ENCODE measurements at regions not wholly inside any gene's neighbourhood (a gene's known extent, or its start where the extent isn't known, plus 50 kb on each side); places are given as distances from the start of the nearest gene placed in this dataset.
A peak's percentile ranks its signal among the peaks of the same experiment; 100 is the strongest.

DNA sequence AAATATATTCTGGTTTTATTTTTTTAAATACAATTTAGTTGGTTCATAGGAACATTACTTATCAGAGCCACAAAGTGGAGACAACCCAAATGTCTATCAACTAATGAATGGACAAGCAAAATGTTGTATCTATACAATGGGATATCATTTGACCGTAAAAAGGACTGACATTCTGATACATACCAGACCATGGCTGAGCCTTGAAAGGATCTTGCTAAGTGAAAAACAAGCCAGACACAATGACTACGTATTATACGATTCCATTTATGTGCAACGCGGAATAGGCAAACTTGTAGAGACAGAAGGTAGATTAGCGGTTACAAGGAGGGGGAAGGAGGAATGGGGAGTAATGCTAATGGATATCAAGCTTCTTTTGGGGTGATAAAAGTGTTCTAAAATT, 621.6 kb downstream of the BNC2 start:
- Mint-ChIP-seq H3K4me1 (ENCODE audit: low read depth) (no peaks in the 10 kb centered on the region), H3K9me3 (ENCODE audit: low read depth) (no peaks in the 10 kb centered on the region), H3K36me3 (peaks cover 3% of the 10 kb centered on the region), H3K27ac (no peak overlapping the region), H3K27me3 (no peaks in the 10 kb centered on the region), H3K4me3 (no peak overlapping the region)

DNA sequence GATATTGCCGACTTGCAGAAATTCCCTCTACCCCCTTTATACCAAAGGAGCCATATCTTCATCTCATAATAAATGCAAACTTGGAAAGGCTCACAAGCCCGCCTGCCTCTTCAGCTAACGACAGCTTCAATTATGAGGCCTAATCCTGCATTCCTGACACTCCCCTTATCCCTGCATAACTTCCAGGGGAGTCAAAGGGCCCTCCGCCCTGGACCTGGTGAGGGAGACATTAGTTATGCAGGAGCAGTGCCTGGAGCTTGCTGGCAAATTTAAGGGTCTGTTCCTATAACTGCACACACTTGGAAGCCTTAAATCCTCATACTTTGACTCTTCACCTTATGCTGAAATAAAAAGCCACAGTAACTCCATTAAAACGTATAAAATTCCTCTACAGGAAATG, 617.9 kb downstream of the BNC2 start:
- H3K36me3 Mint-ChIP-seq: peaks cover 3% of the 10 kb centered on the region
- no peaks in the 10 kb centered on the region for H3K4me1 Mint-ChIP-seq (ENCODE audit: low read depth)
- H3K27me3 Mint-ChIP-seq: no peaks in the 10 kb centered on the region
- H3K27ac Mint-ChIP-seq: no peak overlapping the region
- H3K9me3 Mint-ChIP-seq (ENCODE audit: low read depth): no peaks in the 10 kb centered on the region
- no peak overlapping the region for H3K4me3 Mint-ChIP-seq

DNA sequence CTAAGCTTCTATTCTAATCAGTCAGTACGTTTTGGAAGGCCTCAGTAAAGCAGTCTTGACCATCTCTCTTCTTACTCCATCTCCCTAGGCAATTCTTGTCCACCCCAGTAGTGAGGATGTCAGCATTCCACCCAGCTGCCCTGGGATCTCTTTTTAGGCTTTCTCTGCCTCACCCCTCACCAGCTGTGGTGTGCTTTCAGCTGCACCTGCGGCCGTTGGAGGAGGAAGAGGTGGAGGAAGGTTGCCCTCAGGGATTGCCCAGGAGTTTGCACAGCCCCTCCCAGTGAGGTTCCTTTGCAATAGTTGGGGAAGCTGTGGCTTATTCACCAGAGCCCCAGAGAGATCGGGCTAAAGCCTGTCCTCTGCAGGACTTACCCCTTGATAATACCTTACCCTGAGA, 615.8 kb downstream of the BNC2 start:
- Mint-ChIP-seq H3K4me1 (ENCODE audit: low read depth) (peaks cover 10% of the 10 kb centered on the region), H3K27me3 (no peaks in the 10 kb centered on the region), H3K36me3 (peaks cover 3% of the 10 kb centered on the region), H3K4me3 (no peak overlapping the region), H3K27ac (no peak overlapping the region), H3K9me3 (ENCODE audit: low read depth) (no peaks in the 10 kb centered on the region)

DNA sequence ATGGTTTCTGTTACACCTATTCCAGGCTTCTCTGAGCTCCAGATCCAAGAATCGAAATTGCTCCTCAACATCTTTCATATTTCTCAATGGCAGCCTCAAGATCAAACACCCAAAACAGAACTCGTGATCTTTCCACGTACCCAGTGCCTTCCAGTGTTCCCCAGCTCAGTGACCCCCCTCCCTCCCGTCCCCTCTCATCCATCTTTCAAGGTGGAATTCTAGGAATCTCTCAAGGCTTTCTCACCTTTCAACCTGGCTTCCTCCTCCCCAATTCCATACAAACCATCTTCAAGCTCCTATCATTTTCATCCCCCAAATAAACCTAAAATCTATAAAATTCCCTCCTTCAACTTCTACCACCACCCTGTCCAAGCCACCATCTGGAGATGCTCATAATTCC, 615.3 kb downstream of the BNC2 start:
- Mint-ChIP-seq H3K4me3 (no peak overlapping the region), H3K36me3 (peaks cover 3% of the 10 kb centered on the region), H3K27ac (no peak overlapping the region), H3K9me3 (ENCODE audit: low read depth) (no peaks in the 10 kb centered on the region), H3K4me1 (ENCODE audit: low read depth) (peaks cover 10% of the 10 kb centered on the region), H3K27me3 (no peaks in the 10 kb centered on the region)

DNA sequence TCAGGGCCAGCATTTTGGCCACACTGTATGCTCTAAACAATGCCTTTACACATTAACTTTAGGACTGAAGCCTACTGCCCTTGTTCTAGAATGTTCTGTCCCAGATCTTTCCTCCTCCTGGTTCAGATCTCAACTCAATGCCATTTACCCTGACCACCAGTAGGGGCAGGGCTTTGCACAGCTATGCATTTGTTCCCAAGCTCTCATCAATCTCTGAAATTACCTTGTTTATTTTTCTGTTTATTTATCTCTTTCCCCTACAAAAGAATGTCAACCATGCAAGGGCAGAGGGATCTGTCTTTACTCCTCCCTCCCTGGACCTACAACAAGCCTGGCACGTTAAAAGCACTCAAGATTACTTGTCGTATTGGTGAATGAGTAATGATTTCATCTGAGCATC, 612.9 kb downstream of the BNC2 start:
- H3K4me3 Mint-ChIP-seq: no peak overlapping the region
- no peaks in the 10 kb centered on the region for H3K36me3 Mint-ChIP-seq
- H3K9me3 Mint-ChIP-seq (ENCODE audit: low read depth): no peaks in the 10 kb centered on the region
- H3K4me1 Mint-ChIP-seq (ENCODE audit: low read depth): peaks cover 10% of the 10 kb centered on the region
- H3K27me3 Mint-ChIP-seq: no peaks in the 10 kb centered on the region
- H3K27ac Mint-ChIP-seq: no peak overlapping the region

DNA sequence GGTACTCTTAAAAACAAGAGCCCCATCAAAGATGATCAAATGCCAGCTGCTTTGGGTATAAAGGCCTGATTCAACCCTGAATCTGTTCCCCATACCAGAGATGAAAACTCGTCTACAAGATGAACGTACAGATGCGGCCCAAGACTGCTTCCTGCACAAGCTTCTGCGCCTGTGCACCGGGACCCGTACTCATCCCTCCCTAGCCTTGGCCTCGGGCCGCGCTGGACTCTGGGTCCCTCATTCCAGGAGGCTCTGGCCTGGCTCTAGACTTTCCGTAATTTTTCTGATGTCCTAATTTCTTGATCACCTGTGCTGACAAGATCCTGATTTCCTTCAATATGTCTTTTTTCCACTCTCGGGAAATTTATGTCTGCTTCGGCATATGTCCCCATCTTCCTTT, 612.3 kb downstream of the BNC2 start:
- H3K4me1 Mint-ChIP-seq (ENCODE audit: low read depth): peaks cover 10% of the 10 kb centered on the region
- H3K36me3 Mint-ChIP-seq: no peaks in the 10 kb centered on the region
- H3K9me3 Mint-ChIP-seq (ENCODE audit: low read depth): no peaks in the 10 kb centered on the region
- H3K27ac Mint-ChIP-seq: no peak overlapping the region
- H3K27me3 Mint-ChIP-seq: no peaks in the 10 kb centered on the region
- H3K4me3 Mint-ChIP-seq: no peak overlapping the region

DNA sequence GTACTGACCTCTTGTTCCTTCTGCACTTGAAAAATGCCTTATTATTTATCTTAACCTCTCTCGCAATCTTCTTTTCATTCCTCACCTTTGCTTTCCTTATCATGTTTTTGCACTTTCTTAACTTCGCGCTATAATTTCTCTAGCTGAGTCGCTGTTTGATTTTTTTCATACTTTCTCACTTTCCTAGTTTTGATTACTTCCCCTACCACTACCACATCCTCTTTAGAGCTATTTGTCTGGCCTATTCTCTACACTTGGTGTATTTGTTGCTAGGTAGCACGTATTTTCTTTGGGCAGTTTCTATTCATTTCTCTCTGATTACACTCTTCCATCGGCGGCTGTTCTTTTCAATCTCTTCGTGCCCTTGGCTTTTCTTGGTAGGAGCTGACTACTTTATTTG, 611.8 kb downstream of the BNC2 start:
- Mint-ChIP-seq H3K27ac (no peak overlapping the region), H3K4me1 (ENCODE audit: low read depth) (peaks cover 10% of the 10 kb centered on the region), H3K36me3 (no peaks in the 10 kb centered on the region), H3K27me3 (no peaks in the 10 kb centered on the region), H3K4me3 (peak overlapping the region; percentile 7), H3K9me3 (ENCODE audit: low read depth) (no peaks in the 10 kb centered on the region)

DNA sequence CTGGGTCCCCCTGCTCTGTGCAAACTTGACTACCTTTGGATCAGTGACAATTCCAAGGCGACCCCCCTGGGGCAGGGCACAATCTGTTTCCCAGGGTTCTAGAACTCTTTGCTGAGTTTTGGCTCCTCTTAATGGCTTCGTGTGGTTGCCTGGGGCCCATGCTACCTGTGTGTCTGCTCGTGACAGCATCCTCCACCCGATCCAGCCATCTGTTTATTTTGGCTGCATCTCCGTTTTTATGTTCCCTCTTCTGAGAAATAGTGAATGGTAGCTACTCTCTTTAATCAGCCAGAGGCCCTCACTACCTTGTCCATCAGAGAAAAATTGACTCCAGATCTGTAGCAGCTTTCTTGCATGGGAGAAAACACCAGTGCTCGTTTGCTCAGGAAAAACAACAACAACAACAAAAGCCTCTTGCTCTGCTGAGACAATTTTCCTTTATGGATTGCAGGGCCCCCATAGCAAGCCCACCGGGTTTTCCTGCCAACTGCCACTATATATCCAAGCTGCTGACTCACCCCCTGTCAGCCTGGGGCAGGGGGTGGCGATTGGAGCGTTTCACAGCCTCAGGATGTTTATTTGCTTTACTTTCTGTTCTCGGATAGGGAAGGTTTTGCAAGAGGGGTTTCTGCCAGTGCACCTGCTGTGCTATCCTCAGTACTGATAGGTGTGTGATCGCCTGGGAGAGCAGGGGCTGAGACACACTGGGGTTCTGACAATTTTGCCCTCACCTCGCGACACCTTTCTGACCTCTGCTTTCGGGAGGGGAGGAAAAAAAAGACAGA, 607.8 kb downstream of the BNC2 start:
- Mint-ChIP-seq H3K4me3 (no peak overlapping the region), H3K27ac (no peak overlapping the region), H3K4me1 (ENCODE audit: low read depth) (peaks cover 18% of the 10 kb centered on the region), H3K9me3 (ENCODE audit: low read depth) (no peaks in the 10 kb centered on the region), H3K36me3 (no peaks in the 10 kb centered on the region), H3K27me3 (no peaks in the 10 kb centered on the region)

DNA sequence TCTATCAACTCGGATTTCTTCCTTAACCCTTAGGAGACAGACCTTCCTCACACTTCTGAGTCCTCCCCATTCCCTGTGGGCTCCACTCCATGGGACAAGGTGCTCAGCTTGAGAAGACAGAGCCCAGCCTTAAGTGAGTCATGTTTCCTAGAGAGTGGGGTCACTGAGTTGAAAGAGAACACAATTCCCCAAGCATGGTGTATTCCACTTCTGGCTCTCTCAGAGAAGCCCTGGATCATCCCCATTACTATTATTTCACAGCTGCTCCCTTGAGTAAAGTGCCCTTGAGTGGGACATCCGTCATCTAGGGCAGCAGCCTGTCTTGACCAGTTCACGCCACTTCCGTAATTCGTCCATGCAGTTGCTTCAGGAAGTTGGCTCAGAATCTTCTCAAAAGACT, 604.8 kb downstream of the BNC2 start:
- H3K9me3 Mint-ChIP-seq (ENCODE audit: low read depth): no peaks in the 10 kb centered on the region
- no peaks in the 10 kb centered on the region for H3K36me3 Mint-ChIP-seq
- H3K4me3 Mint-ChIP-seq: no peak overlapping the region
- peaks cover 10% of the 10 kb centered on the region for H3K4me1 Mint-ChIP-seq (ENCODE audit: low read depth)
- H3K27ac Mint-ChIP-seq: no peak overlapping the region
- H3K27me3 Mint-ChIP-seq: no peaks in the 10 kb centered on the region

DNA sequence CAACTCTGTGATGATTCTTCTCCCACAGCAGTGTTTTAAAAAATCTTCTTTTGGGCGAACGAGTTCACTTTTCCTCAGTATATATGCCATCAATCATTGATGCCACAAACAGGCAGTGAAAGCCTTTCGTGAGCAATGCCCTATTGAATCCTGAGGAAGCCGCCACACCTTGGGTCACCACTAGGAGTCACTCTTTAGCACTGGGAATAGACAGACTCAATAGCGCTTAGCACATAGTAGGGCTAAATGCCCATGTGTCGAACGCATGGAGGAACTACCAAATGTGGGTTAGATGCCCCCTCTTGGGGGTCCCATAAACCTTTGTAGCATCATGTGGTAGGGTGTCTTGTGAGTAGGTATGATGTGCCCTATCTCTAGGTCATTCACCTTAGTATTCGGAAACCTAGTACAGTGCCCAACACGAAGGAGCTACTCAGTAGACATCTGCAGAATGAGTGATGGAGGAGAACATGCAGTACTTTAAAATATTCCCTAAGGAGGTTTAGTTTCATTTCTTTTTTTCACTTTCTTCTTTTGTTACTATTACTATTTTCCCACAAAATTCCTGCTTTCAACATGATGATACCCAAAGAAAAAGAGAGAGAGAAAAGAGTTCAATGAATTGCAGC, 603.7 kb downstream of the BNC2 start:
- no peaks in the 10 kb centered on the region for H3K9me3 Mint-ChIP-seq (ENCODE audit: low read depth)
- H3K27me3 Mint-ChIP-seq: no peaks in the 10 kb centered on the region
- H3K4me3 Mint-ChIP-seq: peak overlapping the region; percentile 38
- H3K4me1 Mint-ChIP-seq (ENCODE audit: low read depth): peaks cover 10% of the 10 kb centered on the region
- no peak overlapping the region for H3K27ac Mint-ChIP-seq
- no peaks in the 10 kb centered on the region for H3K36me3 Mint-ChIP-seq

DNA sequence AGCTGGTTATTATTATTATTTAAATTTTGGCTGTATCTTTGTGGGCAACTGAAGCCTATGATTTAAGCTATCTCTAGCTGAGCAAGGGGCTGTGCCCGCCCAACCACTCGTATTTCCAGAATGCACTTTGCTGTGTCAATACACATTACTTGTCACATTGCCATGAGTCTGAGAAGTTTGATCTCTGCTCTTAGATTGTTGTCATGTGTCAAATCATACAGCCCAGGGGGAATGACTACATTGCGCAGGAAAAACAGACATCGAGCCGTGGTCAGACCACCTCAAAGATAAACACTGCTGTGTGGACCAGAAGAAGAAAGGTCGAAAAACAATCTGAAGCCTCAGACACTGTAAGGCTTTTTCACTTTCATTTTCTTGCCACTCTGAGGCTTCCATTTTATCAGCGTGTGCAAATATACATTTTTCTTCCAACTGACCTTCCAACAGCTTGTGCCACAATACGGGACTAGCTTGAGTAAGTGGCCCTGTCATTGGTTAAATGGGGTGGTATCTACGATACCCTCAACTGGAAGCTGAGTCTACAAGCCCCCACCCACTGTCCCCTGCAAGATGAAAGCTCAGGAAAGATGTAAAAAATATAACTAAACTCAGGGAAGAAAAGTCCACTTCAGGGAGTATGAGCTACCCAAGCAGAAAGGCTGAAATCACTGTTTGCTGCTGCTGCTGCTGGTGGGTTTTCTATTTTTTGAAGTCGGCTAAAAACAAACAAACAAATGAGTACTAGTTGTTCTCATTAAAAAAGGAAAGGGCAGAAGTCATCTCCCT, 603.0 kb downstream of the BNC2 start:
- peaks cover 10% of the 10 kb centered on the region for H3K4me1 Mint-ChIP-seq (ENCODE audit: low read depth)
- H3K4me3 Mint-ChIP-seq: peak overlapping the region; percentile 36
- H3K9me3 Mint-ChIP-seq (ENCODE audit: low read depth): no peaks in the 10 kb centered on the region
- no peak overlapping the region for H3K27ac Mint-ChIP-seq
- H3K27me3 Mint-ChIP-seq: no peaks in the 10 kb centered on the region
- no peaks in the 10 kb centered on the region for H3K36me3 Mint-ChIP-seq

DNA sequence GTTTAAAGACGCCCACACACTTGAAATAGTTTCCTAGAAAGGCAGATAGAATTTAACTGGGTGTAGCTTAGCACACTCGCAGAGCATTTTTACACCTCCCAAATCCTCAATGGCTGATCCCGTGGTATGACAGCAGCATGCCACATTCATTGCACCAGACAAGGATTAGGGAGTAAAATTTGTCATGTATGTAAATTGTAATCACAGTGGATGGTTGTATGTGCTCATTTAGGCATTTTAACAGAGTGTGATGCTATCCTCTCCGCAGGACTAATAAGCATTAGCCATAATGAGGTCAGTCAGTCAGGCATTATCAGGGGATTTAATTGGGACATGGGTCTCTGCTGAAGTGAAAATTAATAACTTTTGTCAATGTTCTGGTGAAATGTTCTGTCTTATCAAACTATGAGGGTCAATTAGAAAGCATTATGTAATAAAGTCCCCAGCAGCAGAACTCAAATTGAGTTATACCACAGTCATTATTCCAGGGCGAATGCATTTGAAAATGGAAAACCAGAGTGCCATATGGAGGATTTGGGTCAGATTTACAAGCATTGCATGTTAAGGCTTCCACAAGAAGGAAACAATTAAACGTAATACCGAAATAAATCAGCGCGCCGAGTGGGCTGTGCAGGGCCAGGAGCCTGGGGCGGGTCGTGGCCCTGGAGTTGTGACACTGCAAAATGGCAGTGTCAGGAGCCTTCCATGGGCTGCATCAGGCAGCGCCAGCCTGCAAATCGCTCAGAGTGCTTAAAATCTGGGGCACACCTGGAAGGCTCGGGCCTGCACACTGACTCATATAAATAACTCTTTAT, 602.2 kb downstream of the BNC2 start:
- peaks cover 10% of the 10 kb centered on the region for H3K4me1 Mint-ChIP-seq (ENCODE audit: low read depth)
- H3K36me3 Mint-ChIP-seq: no peaks in the 10 kb centered on the region
- no peak overlapping the region for H3K4me3 Mint-ChIP-seq
- H3K9me3 Mint-ChIP-seq (ENCODE audit: low read depth): no peaks in the 10 kb centered on the region
- no peaks in the 10 kb centered on the region for H3K27me3 Mint-ChIP-seq
- H3K27ac Mint-ChIP-seq: no peak overlapping the region

DNA sequence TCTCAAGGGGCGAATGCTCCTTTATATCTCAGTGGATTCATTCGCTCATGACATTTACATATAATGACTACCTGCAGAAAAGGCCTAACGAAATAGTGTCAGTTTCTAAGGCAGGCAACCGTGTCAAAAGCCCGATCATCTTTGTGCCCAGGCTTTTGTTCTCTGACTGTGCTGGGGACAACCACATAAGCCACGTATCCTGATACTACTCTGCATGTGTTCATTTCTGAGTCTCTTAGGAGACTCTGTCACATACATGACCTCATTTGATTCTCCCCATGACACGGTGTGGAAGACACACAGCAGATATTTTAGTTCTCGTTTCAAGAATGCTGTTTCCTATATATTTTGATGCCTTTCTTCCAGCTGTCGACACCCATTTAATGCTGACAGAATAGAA, 598.5 kb downstream of the BNC2 start:
- Mint-ChIP-seq H3K36me3 (no peaks in the 10 kb centered on the region), H3K27ac (no peak overlapping the region), H3K9me3 (ENCODE audit: low read depth) (no peaks in the 10 kb centered on the region), H3K27me3 (no peaks in the 10 kb centered on the region), H3K4me1 (ENCODE audit: low read depth) (peaks cover 8% of the 10 kb centered on the region), H3K4me3 (no peak overlapping the region)

DNA sequence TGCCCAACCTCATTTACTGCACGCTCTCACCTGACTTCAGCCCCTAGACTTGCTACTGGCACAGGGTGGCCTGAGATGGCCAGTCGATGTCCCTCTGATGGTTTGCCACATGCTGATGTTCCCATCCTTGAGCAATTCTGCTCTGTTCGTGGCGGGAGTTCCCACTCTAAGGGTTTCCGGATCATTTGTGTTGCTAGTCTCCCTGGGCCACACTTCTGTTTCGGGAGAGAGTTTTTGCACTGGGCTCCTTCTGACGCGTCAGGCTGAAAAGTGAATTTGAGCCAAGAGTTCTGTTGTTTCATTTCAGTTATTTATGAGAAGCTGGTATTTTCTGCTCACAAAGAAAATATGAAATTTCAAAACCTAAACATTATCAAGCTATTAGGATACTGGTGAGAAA, 597.7 kb downstream of the BNC2 start:
- H3K27ac Mint-ChIP-seq: no peak overlapping the region
- peaks cover 1% of the 10 kb centered on the region for H3K4me1 Mint-ChIP-seq (ENCODE audit: low read depth)
- no peaks in the 10 kb centered on the region for H3K9me3 Mint-ChIP-seq (ENCODE audit: low read depth)
- H3K4me3 Mint-ChIP-seq: no peak overlapping the region
- H3K36me3 Mint-ChIP-seq: no peaks in the 10 kb centered on the region
- H3K27me3 Mint-ChIP-seq: no peaks in the 10 kb centered on the region

All from activated naive CD8-positive, alpha-beta T cell (primary cell).